ENCODE measurements at regions not wholly inside any gene's neighbourhood (a gene's known extent, or its start where the extent isn't known, plus 50 kb on each side); places are given as distances from the start of the nearest gene placed in this dataset.

GRCh38 chr7:110502888-110503465 is 588.0 kb upstream of the LRRN3 start:
- Histone ChIP-seq H3K27ac (ENCODE audit: low read depth in 1 of 2, low read length in 2 of 2) (no peak overlapping the region), H3K27me3 (ENCODE audit: control insufficient read depth in 4 of 4, insufficient read depth in 4 of 4, low read length in 3 of 4) (no peaks in the 10 kb centered on the region), H3K4me3 (ENCODE audit: low read depth in 1 of 3, low read length in 3 of 3) (no peak overlapping the region), H3K9ac (ENCODE audit: low read depth in 1 of 2, low read length in 2 of 2) (no peak overlapping the region), H3K9me3 (ENCODE audit: control insufficient read depth in 4 of 4, low read length in 3 of 4) (no peaks in the 10 kb centered on the region), H3K36me3 (ENCODE audit: control insufficient read depth in 4 of 4, insufficient read depth in 3 of 4, low read depth in 1 of 4, low read length in 3 of 4) (no peaks in the 10 kb centered on the region), H3K4me1 (ENCODE audit: control insufficient read depth in 4 of 4, insufficient read depth in 4 of 4, low read length in 3 of 4) (peaks cover 0 to 5% (median 2%) of the 10 kb centered on the region in 4 donors)
- no peak for TF ChIP-seq TAF1 (conservative IDR thresholded peaks at IDR 0.05)
- TF ChIP-seq HNF4A (conservative IDR thresholded peaks at IDR 0.05) = no peak
- TF ChIP-seq FOXA2 (IDR thresholded peaks at IDR 0.05) = no peak
- TF ChIP-seq RXRA (IDR thresholded peaks at IDR 0.05) = no peak
- TF ChIP-seq NR2F2 (IDR thresholded peaks at IDR 0.05) = no peak
- no peak for TF ChIP-seq YY1 (IDR thresholded peaks at IDR 0.05)
- TF ChIP-seq MAX (IDR thresholded peaks at IDR 0.05) = no peak
- TF ChIP-seq RAD21 (IDR thresholded peaks at IDR 0.05) = no peak
- TF ChIP-seq JUND (IDR thresholded peaks at IDR 0.05) = no peak
- no peak for TF ChIP-seq ZBTB33 (IDR thresholded peaks at IDR 0.05)
- no peak for TF ChIP-seq EGR1 (IDR thresholded peaks at IDR 0.05; ENCODE audit: low read depth in 2 of 2)
- TF ChIP-seq REST (IDR thresholded peaks at IDR 0.05) = no peak
- TF ChIP-seq HNF4G (IDR thresholded peaks at IDR 0.05) = no peak
- TF ChIP-seq CTCF (IDR thresholded peaks at IDR 0.05; ENCODE audit: low read depth, low read length, missing input control) = no peak
- WGBS = 82% methylated on average over 1 of the region's 1 CpG
- no peak for DNase-seq (ENCODE audit: low spot score)

GRCh38 chr7:110507369-110507768 is 583.6 kb upstream of the LRRN3 start:
- H3K9ac ChIP-seq (ENCODE audit: low read depth in 1 of 2, low read length in 2 of 2) = no peak overlapping the region
- H3K9me3 ChIP-seq (ENCODE audit: control insufficient read depth in 4 of 4, low read length in 3 of 4) = no peaks in the 10 kb centered on the region
- DNase-seq (ENCODE audit: low spot score) = no peak
- peaks cover 0 to 7% (median 3%) of the 10 kb centered on the region in 4 donors for H3K4me1 ChIP-seq (ENCODE audit: control insufficient read depth in 4 of 4, insufficient read depth in 4 of 4, low read length in 3 of 4)
- H3K27ac ChIP-seq (ENCODE audit: low read depth in 1 of 2, low read length in 2 of 2) = no peak overlapping the region
- H3K36me3 ChIP-seq (ENCODE audit: control insufficient read depth in 4 of 4, insufficient read depth in 3 of 4, low read depth in 1 of 4, low read length in 3 of 4) = no peaks in the 10 kb centered on the region
- H3K4me3 ChIP-seq (ENCODE audit: low read depth in 1 of 3, low read length in 3 of 3) = no peak overlapping the region
- no peak for TF ChIP-seq HNF4A (conservative IDR thresholded peaks at IDR 0.05)
- TF ChIP-seq ZBTB33 (IDR thresholded peaks at IDR 0.05) = no peak
- H3K27me3 ChIP-seq (ENCODE audit: control insufficient read depth in 4 of 4, insufficient read depth in 4 of 4, low read length in 3 of 4) = no peaks in the 10 kb centered on the region
- WGBS = 51% methylated on average over 1 of the region's 1 CpG

All from liver (tissue), 8 donors.